ENCODE measurements at regions not wholly inside any gene's neighbourhood (a gene's known extent, or its start where the extent isn't known, plus 50 kb on each side); places are given as distances from the start of the nearest gene placed in this dataset.

GRCh38 chr11:133678191-133678590 lies 145.9 kb upstream of the OPCML start:
- in situ Hi-C loops (cut with MboI; ENCODE audit: low sequenced_read_pairs in 4 of 4) (no loop called here), intact Hi-C loops (cut with DNase I; ENCODE audit: low total_unique reads) (no loop called here)
- no peak for TF ChIP-seq CTCF (IDR thresholded peaks at IDR 0.05 in 4 of 5, conservative IDR thresholded peaks at IDR 0.05 in 1 of 5)
- TF ChIP-seq POLR2A (IDR thresholded peaks at IDR 0.05), result no peak

GRCh38 chr11:133677387-133677786 lies 145.1 kb upstream of the OPCML start:
- Histone ChIP-seq H3K4me3 (no peak overlapping the region), H3K27ac (no peak overlapping the region), H3K36me3 (no peaks in the 10 kb centered on the region), H3K27me3 (peaks cover 0 to 3% (median 0%) of the 10 kb centered on the region in 3 donors), H3K4me1 (no peaks in the 10 kb centered on the region), H3K9me3 (no peaks in the 10 kb centered on the region)
- no peak for DNase-seq
- intact Hi-C loops (cut with DNase I; ENCODE audit: low total_unique reads), result no loop called here
- no peak for TF ChIP-seq CTCF (IDR thresholded peaks at IDR 0.05 in 4 of 5, conservative IDR thresholded peaks at IDR 0.05 in 1 of 5)
- TF ChIP-seq POLR2A (IDR thresholded peaks at IDR 0.05), result no peak
- no peak for ATAC-seq
- in situ Hi-C loops (cut with MboI; ENCODE audit: low sequenced_read_pairs in 4 of 4), result no loop called here

More at GRCh38 chr11:133678191-133678590, 145.9 kb upstream of the OPCML start:
- Histone ChIP-seq H3K9me3 (no peaks in the 10 kb centered on the region), H3K27me3 (peaks cover 0 to 5% (median 0%) of the 10 kb centered on the region in 3 donors), H3K4me3 (no peak overlapping the region), H3K4me1 (no peaks in the 10 kb centered on the region), H3K36me3 (no peaks in the 10 kb centered on the region), H3K27ac (no peak overlapping the region)
- no peak for ATAC-seq
- no peak for DNase-seq

GRCh38 chr11:133676265-133676664 lies 144.0 kb upstream of the OPCML start:
- DNase-seq (no peak), ATAC-seq (no peak)
- no peaks in the 10 kb centered on the region for H3K36me3 ChIP-seq
- no peaks in the 10 kb centered on the region for H3K9me3 ChIP-seq
- H3K4me1 ChIP-seq, result no peaks in the 10 kb centered on the region
- H3K27ac ChIP-seq, result no peak overlapping the region
- no peaks in the 10 kb centered on the region for H3K27me3 ChIP-seq
- in situ Hi-C loops (cut with MboI; ENCODE audit: low sequenced_read_pairs in 4 of 4) (no loop called here), intact Hi-C loops (cut with DNase I; ENCODE audit: low total_unique reads) (no loop called here)
- no peak overlapping the region for H3K4me3 ChIP-seq
- TF ChIP-seq POLR2A (IDR thresholded peaks at IDR 0.05) (no peak), CTCF (IDR thresholded peaks at IDR 0.05 in 4 of 5, conservative IDR thresholded peaks at IDR 0.05 in 1 of 5) (no peak)

GRCh38 chr11:133669371-133670053 lies 137.2 kb upstream of the OPCML start:
- Histone ChIP-seq H3K9me3 (no peaks in the 10 kb centered on the region), H3K27me3 (peaks cover 0 to 3% (median 0%) of the 10 kb centered on the region in 3 donors), H3K4me3 (no peak overlapping the region), H3K36me3 (no peaks in the 10 kb centered on the region), H3K27ac (no peak overlapping the region), H3K4me1 (no peaks in the 10 kb centered on the region)
- intact Hi-C loops (cut with DNase I; ENCODE audit: low total_unique reads) (no loop called here), in situ Hi-C loops (cut with MboI; ENCODE audit: low sequenced_read_pairs in 4 of 4) (no loop called here)
- DNase-seq (no peak), ATAC-seq (no peak)
- TF ChIP-seq POLR2A (IDR thresholded peaks at IDR 0.05) (no peak), CTCF (IDR thresholded peaks at IDR 0.05 in 4 of 5, conservative IDR thresholded peaks at IDR 0.05 in 1 of 5) (no peak)

All from gastrocnemius medialis (tissue), 4 donors.